K562 (cell line): ENCODE measurements at regions not wholly inside any gene's neighbourhood (a gene's known extent, or its start where the extent isn't known, plus 50 kb on each side); places are given as distances from the start of the nearest gene placed in this dataset.

ENCODE experiments used
- ATAC-seq: fragments of 200-7000 bp; cut with Tn5 transposase; 3 replicates; pipeline ENCODE4 v1.9.1; 2020; ENCODE audit warnings: moderate library complexity
- BruUV-seq: library from RNA; stranded (reverse); fragments of 400-500 nt; replicated peaks from 2 replicates; lab custom pipeline; 2021; lab: Mats Ljungman, UMichigan
- CTCF ChIA-PET: fragments of 300-600 bp; formaldehyde crosslinking; extraction: SDS; loops from one replicate; lab custom pipeline; 2021; ENCODE audit warnings: low intra/inter-chr PET ratio; lab: Yijun Ruan, JAX
- POLR2A ChIA-PET: fragments of 300-600, 350-650 bp; sonication (Branson Sonifier 250); formaldehyde crosslinking; extraction: SDS; loops from one replicate; lab custom pipeline; 2021; ENCODE audit warnings: antibody characterized with exemption, inconsistent platforms; lab: Yijun Ruan, JAX
- DNase-seq, 4 experiments: peaks; one replicate each; pipeline versions ENCODE4 v3.0.0 to v3.0.0-alpha.2; 2011 to 2018; ENCODE audit warnings: low spot score in 3 of 4, mixed read lengths in 3 of 4; ENCODE audit errors: extremely low read depth in 1 of 4
- FAIRE-seq: peaks from 2 replicates; lab custom pipeline; 2011; peaks lifted over from hg19 to GRCh38; lab: Jason Lieb, UNC
- H2AFZ ChIP-seq: 2 replicates; pipeline ENCODE4 v1.6.0; 2011; ENCODE audit warnings: low read depth, low read length, control low read depth, inconsistent platforms
- H3K27ac ChIP-seq: fragments of 200-600 bp; 3 replicates; pipeline ENCODE4 v1.8.0; 2011; ENCODE audit warnings: low read depth, mild to moderate bottlenecking, control low read depth, inconsistent platforms, low read length, moderate library complexity, mixed read lengths; ENCODE audit errors: extremely low read depth
- H3K27me3 ChIP-seq, 2 experiments: fragments of 300-600 bp in 1 of 2; 2 replicates in 1 of 2; 3 replicates in 1 of 2; pipeline versions ENCODE4 v1.6.0 to v1.8.0; 2011; ENCODE audit warnings: inconsistent platforms in 2 of 2, low read length in 2 of 2, mild to moderate bottlenecking in 1 of 2, mixed read lengths in 1 of 2, moderate library complexity in 1 of 2; ENCODE audit not compliant: control insufficient read depth in 2 of 2, insufficient read depth in 2 of 2
- H3K36me3 ChIP-seq: fragments of 300-600 bp; 3 replicates; pipeline ENCODE4 v1.8.0; 2011; ENCODE audit warnings: mild to moderate bottlenecking, low read length, inconsistent platforms; ENCODE audit not compliant: control insufficient read depth, insufficient read depth
- H3K4me1 ChIP-seq, 2 experiments: fragments of 200-600 bp in 1 of 2; replicated peaks in 1 of 2; 2 replicates in 1 of 2; 3 replicates in 1 of 2; pipeline versions ENCODE4 v1.5.1 to v1.8.0; 2011; ENCODE audit warnings: inconsistent platforms in 2 of 2, low read length in 2 of 2, mild to moderate bottlenecking in 1 of 2, mixed read lengths in 1 of 2, moderate library complexity in 1 of 2; ENCODE audit not compliant: control insufficient read depth in 2 of 2, insufficient read depth in 2 of 2
- H3K4me2 ChIP-seq: 2 replicates; pipeline ENCODE4 v1.6.1; 2011; ENCODE audit warnings: low read length, control low read depth, inconsistent platforms, mixed read lengths; ENCODE audit not compliant: insufficient read depth
- H3K4me3 ChIP-seq: fragments of 200-600 bp; sonication (generic), shearing (Covaris generic); 2 replicates; pipeline ENCODE4 v1.5.1; 2016; ENCODE audit warnings: control low read depth, inconsistent platforms
- H3K79me2 ChIP-seq: fragments of 200-600 bp; 3 replicates; pipeline ENCODE4 v1.8.0; 2011; ENCODE audit warnings: low read length, inconsistent platforms; ENCODE audit not compliant: control insufficient read depth, insufficient read depth
- H3K9ac ChIP-seq, 2 experiments: 2 replicates each; pipeline versions ENCODE4 v1.6.0 to v1.6.1; 2011; ENCODE audit warnings: low read depth in 2 of 2, low read length in 2 of 2, control low read depth in 1 of 2, inconsistent platforms in 1 of 2, mild to moderate bottlenecking in 1 of 2, mixed read lengths in 1 of 2; ENCODE audit not compliant: insufficient read depth in 1 of 2
- H3K9me1 ChIP-seq: one replicate; pipeline ENCODE4 v1.6.0; 2011; ENCODE audit warnings: inconsistent platforms, mild to moderate bottlenecking, low read length, moderate library complexity; ENCODE audit not compliant: control insufficient read depth, insufficient read depth
- H3K9me3 ChIP-seq: replicated peaks from 2 replicates; pipeline ENCODE4 v1.5.1; 2011; ENCODE audit warnings: low read depth, low read length, inconsistent platforms; ENCODE audit not compliant: control insufficient read depth, insufficient read depth
- H4K20me1 ChIP-seq: replicated peaks from 2 replicates; pipeline ENCODE4 v1.6.1; 2011; ENCODE audit warnings: low read length, inconsistent platforms, mixed read lengths; ENCODE audit not compliant: control insufficient read depth, insufficient read depth
- ARID2 ChIP-seq: fragments of 450-650 bp; IDR thresholded peaks from 2 replicates; pipeline ENCODE4 v1.6.1; 2017; ENCODE audit warnings: antibody characterized with exemption, mild to moderate bottlenecking
- BRCA1 ChIP-seq, 2 experiments: fragments of 450-650 bp in 1 of 2; sonication (generic) in 1 of 2; formaldehyde crosslinking in 1 of 2; IDR thresholded peaks; 2 replicates each; pipeline versions ENCODE4 v1.5.0 to v1.6.1; 2017 to 2020; ENCODE audit warnings: mild to moderate bottlenecking in 1 of 2, missing genetic modification reagents in 1 of 2
- CCAR2 ChIP-seq: fragments of 200-400 bp; formaldehyde crosslinking; IDR thresholded peaks from 2 replicates; pipeline ENCODE4 v1.6.1; 2017; ENCODE audit warnings: mild to moderate bottlenecking, low read depth, low read length
- CHD1 ChIP-seq: fragments of 200-600 bp; sonication (generic); IDR thresholded peaks from one replicate; pipeline ENCODE4 v1.6.1; 2012; ENCODE audit warnings: mild to moderate bottlenecking, moderate library complexity, low read length, inconsistent platforms
- CREM ChIP-seq: IDR thresholded peaks from 2 replicates; pipeline ENCODE4 v1.6.1; 2014; ENCODE audit warnings: antibody characterized with exemption, low read depth
- CTBP1 ChIP-seq: fragments of 450-650 bp; IDR thresholded peaks from 2 replicates; pipeline ENCODE4 v1.6.1; 2016; ENCODE audit warnings: borderline replicate concordance
- EGR1 ChIP-seq: fragments of 450-650 bp; conservative IDR thresholded peaks from 2 replicates; pipeline ENCODE4 v1.6.1; 2017; ENCODE audit warnings: mild to moderate bottlenecking
- GATA2 ChIP-seq: sonication (generic); formaldehyde crosslinking; IDR thresholded peaks from 2 replicates; pipeline ENCODE4 v1.4.0; 2020; ENCODE audit warnings: mild to moderate bottlenecking, missing genetic modification reagents
- JUNB ChIP-seq: fragments of 450-650 bp; formaldehyde crosslinking; conservative IDR thresholded peaks from 2 replicates; pipeline ENCODE4 v1.4.0; 2020; ENCODE audit warnings: mild to moderate bottlenecking
- PHF21A ChIP-seq: fragments of 450-650 bp; IDR thresholded peaks from 2 replicates; pipeline ENCODE4 v1.6.1; 2017; ENCODE audit warnings: low read depth, borderline replicate concordance
- STAG1 ChIP-seq: sonication (generic); formaldehyde crosslinking; IDR thresholded peaks from 2 replicates; pipeline ENCODE4 v1.5.0; 2020; ENCODE audit warnings: missing genetic modification reagents, borderline replicate concordance
- YBX1 ChIP-seq: fragments of 450-650 bp; IDR thresholded peaks from 2 replicates; pipeline ENCODE4 v1.7.1; 2016; ENCODE audit warnings: mild to moderate bottlenecking
- ZFPM2 ChIP-seq: fragments of 250-450 bp; sonication (Bioruptor Pico); IDR thresholded peaks from 2 replicates; pipeline ENCODE4 v1.5.1; 2022; ENCODE audit warnings: mild to moderate bottlenecking
- ZNF274 ChIP-seq: IDR thresholded peaks from 2 replicates; pipeline ENCODE4 v1.6.1; 2011; ENCODE audit warnings: low read depth, mild to moderate bottlenecking, low read length, moderate library complexity, borderline replicate concordance
- ZNF408 ChIP-seq: fragments of 250-450 bp; sonication (Bioruptor Pico); IDR thresholded peaks from 2 replicates; pipeline ENCODE4 v1.4.0; 2020; ENCODE audit warnings: low read depth, mild to moderate bottlenecking, moderate library complexity
- WGBS: fragments of 100-300 bp; shearing (Covaris generic); methylation state at CpG from one replicate; pipeline ENCODE4 v1.1.6; 2016; ENCODE audit warnings: low coverage, mixed read lengths; ENCODE audit not compliant: insufficient coverage; ENCODE audit errors: missing lambda C conversion rate; 5-methylcytosine and 5-hydroxymethylcytosine counted together
- in situ Hi-C: fragments of 300-500 bp; cut with MboI; formaldehyde crosslinking; loops from 4 replicates; pipeline ENCODE4 v1.15.0; 2018; ENCODE audit warnings: inconsistent platforms, mixed read lengths
- intact Hi-C: fragments of 100-400 bp; cut with micrococcal nuclease; formaldehyde crosslinking; loops from 2 replicates; pipeline ENCODE4 v1.14.2; 2022
- TF ChIP-seq, protein P1 (sequence below): fragments of 200-800 bp; sonication (Bioruptor generic); IDR thresholded peaks from 2 replicates; pipeline ENCODE4 v1.6.1; 2017; ENCODE audit warnings: missing genetic modification characterization, missing compliant biosample characterization

- Histone ChIP-seq H3K4me1 (peaks cover 0 to 11% of the 10 kb centered on the region in 2 experiments; a peak in 2 of 5 replicates), H3K4me2 (no peak overlapping the region), H3K36me3 (no peaks in the 10 kb centered on the region), H3K79me2 (no peaks in the 10 kb centered on the region), H3K9ac (peak overlapping the region in 1 of 2 experiments; percentile 48; a peak in 1 of 4 replicates), H3K9me3 (no peaks in the 10 kb centered on the region), H3K4me3 (no peak overlapping the region), H2AFZ (no peak overlapping the region), H3K27me3 (no peaks in the 10 kb centered on the region), H4K20me1 (no peaks in the 10 kb centered on the region), H3K9me1 (no peaks in the 10 kb centered on the region), H3K27ac (no peak overlapping the region)
- WGBS = 68% methylated on average over 15 of the region's 15 CpGs
- ChIA-PET POLR2A (interaction anchor here (0.6 to 1.7 kb wide), 2 partner anchors 9 to 241 kb away, joined by 3 to 4 read pairs; no protein-coding TSS in a partner anchor), CTCF (no interaction called here)
- in situ Hi-C loops = no loop called here
- FAIRE-seq = no peak
- ATAC-seq = no peak
- DNase-seq = no peak
- intact Hi-C loops = no loop called here
- TF ChIP-seq GATA2 = no peak
- TF ChIP-seq ZFPM2 = no peak
- TF ChIP-seq EGR1 = no peak
- no peak for TF ChIP-seq YBX1
- TF ChIP-seq CCAR2 = no peak
- no peak for TF ChIP-seq PHF21A
- no peak for TF ChIP-seq STAG1
- no peak for TF ChIP-seq CHD1
- no peak for TF ChIP-seq JUNB (CRISPR knock-in tag)
- no peak for TF ChIP-seq BRCA1 (IDR thresholded peaks at IDR 0.05)
- no peak for TF ChIP-seq BRCA1 (CRISPR knock-in tag; IDR thresholded peaks at IDR 0.05)
- no peak for TF ChIP-seq ARID2
- TF ChIP-seq ZNF408 (CRISPR knock-in tag) = no peak
- TF ChIP-seq CREM = no peak
- no peak for TF ChIP-seq ZNF274
- TF ChIP-seq, protein P1, sequence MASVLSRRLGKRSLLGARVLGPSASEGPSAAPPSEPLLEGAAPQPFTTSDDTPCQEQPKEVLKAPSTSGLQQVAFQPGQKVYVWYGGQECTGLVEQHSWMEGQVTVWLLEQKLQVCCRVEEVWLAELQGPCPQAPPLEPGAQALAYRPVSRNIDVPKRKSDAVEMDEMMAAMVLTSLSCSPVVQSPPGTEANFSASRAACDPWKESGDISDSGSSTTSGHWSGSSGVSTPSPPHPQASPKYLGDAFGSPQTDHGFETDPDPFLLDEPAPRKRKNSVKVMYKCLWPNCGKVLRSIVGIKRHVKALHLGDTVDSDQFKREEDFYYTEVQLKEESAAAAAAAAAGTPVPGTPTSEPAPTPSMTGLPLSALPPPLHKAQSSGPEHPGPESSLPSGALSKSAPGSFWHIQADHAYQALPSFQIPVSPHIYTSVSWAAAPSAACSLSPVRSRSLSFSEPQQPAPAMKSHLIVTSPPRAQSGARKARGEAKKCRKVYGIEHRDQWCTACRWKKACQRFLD (CRISPR knock-in tag) = no peak
- TF ChIP-seq CTBP1 = no peak
- no TSS peak for BruUV-seq
Measured at GRCh38 chr2:43005245-43005974, 213.0 kb upstream of the HAAO start.
